GM18909 (cell line): ENCODE measurements at regions not wholly inside any gene's neighbourhood (a gene's known extent, or its start where the extent isn't known, plus 50 kb on each side); places are given as distances from the start of the nearest gene placed in this dataset.

Source experiments
- ATAC-seq: cut with Tn5 transposase; IDR thresholded peaks from one replicate; pipeline ENCODE4 v1.9.1; 2021; ENCODE audit warnings: mild to moderate bottlenecking; ENCODE audit not compliant: unreplicated experiment, poor library complexity

DNA sequence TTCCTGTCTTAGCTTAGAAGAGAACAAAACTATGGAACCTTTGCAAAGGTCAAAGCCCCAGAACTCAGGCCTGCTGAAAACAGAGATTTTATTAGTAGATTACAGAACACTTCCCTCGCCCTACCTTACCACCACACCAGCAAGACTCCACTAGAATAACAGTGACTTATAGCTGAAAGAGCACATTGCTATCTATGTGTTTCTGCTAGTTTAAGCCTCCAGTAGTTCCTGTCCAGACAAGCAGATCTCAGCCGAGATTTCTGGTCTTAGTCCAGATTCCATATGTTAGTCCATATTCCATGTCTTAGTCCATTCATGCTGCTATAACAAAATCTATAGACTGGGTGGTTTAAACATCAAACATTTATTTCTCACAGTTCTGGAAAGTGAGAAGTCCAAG is 412.3 kb upstream of the ID4 start:
- ATAC-seq = no peak

DNA sequence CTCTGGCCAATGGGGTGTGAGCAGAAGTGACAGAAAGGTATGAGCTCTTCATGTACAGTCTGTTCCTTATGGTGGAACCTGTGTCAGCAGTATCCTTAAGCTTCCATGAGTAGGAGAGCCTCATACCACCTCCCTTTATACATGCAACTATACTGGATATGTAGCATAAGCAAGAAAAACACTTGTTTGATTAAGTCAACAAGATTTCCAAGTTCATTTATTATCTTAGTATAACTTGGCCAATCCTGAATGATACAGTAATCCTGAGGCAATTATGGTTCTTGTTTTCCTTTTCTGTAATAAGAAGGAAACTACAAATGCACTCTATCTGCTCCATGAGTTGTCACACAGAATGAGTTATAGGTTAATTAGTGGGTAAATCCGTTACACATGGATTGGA is 409.6 kb upstream of the ID4 start:
- no peak for ATAC-seq

DNA sequence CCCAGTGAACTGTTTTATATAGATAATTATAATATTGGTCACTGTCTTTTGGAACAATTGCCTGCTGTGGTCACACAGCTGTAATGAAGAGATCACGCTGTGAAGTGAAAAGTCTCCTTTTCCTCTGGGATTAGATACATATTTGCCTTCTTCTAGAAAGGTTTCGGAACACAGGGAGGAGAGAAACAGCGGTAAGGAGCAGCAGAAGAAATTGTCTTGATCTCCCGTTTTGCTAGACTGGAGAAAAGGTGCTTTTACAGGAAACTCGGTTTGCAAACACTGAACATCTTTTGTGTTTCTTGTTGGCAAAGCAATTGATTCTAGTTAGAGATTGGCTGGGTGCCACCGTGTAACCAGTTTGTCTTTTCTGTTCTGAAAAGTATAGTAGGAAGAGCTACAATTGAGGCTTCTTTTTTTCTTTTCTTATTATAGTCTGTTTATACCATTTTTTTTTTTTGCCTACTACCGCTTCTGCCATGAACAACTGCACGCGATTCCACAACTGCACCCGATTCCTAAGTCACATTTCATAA is 404.1 kb upstream of the ID4 start:
- no peak for ATAC-seq

DNA sequence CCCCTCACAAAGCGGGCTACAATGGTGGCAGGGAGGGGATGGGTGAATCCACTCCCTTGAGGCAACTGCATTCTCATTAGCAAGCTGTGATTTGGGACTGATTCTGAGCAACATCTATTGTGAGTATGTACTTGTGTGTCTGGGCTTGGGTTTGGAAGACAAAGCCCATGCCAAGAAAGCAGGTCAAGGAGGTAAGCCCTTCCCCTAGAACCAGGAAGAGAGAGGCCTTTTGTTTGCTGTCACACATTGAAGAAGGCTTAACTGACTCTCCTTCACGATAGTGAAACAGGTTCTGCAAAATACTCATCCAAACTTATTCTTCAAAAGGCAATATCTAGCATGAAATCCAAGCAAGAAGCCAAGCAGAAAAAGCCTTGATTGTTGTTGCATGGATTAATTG is 403.1 kb upstream of the ID4 start:
- ATAC-seq = no peak

DNA sequence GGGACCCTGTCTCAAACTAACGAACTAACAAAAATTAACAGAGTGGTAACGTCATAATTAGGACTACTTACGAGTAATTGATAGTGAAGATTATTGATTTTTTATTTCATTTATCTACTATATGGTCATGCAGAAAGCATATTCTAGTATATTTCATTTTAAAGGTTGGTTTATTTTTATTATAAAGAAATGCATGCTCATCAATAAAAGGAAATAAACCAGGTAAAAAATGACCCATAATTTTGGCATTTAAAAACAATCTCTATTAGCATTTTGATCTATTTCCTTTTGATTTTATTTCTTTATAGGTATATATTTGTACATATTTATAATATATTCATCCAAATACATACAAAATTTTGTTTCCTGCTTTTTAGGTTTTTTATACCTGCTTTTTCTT is 401.4 kb upstream of the ID4 start:
- no peak for ATAC-seq

DNA sequence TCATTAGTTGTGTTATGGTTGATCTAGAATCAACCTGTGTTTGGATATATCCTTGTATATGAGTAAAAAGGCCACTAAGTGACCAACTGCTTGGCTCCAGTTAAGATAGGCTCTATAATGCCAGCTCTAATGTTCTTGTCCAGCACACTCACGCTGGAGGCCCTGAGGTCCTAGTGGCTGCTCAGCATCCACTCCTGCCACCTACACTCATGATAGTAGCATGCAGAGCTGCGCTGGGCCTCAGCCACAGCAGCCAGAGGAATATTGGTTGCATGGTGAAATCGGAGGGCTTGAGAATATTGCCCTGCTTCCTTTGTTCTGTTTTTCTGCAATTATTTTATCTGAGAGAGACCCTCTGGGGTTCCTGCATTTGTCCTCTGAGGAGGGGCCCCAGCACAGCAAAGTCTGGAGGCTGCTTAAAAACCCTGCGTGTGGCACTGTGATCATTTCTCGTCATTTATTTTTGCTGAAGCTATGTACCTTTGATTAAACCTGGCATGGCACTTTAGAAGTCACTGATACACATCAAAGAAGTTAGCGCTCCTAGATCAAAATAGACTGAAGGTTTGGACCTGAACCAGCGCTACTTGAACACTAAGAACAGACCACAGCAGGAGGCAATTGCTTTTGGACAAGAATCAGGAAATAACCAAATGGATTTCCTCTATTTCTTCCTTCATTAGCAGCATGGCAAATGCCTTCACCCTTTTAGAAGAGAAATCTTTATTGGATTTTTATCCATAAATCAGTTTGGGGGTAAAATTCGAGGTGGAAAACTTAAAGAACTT is 398.4 kb upstream of the ID4 start:
- ATAC-seq = no peak

DNA sequence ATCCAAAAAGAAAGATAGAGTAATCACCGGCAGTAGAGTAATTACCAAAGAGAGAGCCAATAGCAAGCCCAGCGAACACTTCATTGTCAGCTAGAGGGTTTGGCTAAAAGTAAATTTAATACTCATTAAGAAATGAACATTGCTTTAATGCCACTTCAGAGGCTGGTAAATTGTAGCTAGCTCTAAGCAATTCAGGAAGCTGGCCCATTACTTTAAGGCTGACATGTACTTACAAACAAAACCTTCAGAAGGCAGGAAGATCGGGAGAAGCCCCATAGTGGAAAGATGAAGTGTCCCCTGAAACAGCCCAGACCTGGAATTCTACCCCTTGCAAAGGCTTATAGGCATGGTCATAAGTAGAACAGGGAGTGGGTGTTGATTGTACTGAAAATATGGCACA is 396.6 kb upstream of the ID4 start:
- no peak for ATAC-seq

DNA sequence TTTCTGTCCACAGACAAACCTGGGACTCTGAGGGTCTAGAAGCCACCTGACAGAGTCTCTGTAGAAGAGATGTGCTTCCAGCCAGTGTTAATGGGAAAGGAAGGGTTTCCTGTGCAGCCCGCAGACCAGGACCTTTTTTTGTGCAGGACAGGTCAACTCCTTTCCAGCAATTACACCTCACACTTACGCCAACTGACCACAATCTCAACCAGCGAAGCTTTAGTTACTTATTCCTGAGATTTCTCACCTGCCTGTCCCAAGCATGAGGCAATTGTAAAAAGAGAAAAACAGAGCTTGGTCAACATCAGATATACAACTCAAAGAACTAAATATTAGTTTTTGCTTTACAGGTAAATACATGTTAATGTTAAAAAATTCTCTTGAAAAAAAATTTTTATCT is 393.8 kb upstream of the ID4 start:
- ATAC-seq = no peak

DNA sequence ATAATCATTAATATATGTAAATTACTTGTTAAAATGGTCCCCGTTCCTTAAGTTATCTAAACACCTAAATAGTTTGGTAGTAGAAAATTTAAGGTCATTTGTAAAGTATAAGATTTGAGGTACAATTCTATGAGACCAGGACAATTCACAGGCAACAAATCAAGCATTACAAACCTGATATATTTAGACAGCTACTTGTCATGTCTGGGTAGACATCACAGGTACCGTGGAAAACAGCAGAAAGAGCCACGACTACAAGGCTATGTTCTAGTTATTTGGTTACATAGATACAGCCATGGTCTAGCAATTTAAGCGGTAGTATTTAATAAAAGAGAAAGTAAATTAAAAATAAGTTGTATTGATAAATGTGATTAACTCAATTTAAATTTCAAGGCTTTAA is 393.1 kb upstream of the ID4 start:
- no peak for ATAC-seq

DNA sequence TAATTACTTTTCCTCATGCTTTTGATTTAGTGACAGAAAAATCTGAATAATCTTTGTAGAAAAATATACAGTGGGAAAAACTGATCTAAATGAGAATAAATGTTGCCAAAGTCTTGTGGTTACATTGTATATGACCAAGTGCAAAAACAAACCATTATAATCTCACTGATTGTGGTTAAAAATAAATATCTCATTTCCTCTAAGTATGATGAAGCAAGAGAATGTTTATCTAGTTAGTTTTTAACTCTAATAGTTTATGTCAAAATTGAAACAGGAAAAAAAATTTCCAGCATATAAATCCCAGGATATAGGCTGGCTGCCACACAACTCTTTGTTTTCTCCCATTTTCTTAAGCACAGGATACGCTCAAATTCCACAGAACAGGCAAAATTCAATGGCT is 392.7 kb upstream of the ID4 start:
- ATAC-seq = no peak

DNA sequence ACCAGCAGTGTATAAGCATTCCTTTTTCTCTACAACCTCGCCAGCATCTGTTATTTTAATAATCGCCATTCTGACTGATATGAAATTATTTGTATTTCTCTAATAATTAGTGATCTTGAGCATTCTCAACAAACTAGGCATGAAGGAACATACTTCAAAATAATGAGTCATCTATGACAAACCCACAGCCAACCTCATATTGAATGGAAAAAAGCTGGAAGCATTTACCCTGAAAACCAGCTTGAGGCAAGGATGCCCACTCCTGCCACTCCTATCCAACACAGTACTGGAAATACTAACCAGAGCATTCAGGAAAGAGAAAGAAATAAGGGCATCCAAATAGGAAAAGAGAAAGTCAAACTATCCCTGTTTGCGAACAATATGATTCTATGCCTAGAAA is 390.6 kb upstream of the ID4 start:
- no peak for ATAC-seq

DNA sequence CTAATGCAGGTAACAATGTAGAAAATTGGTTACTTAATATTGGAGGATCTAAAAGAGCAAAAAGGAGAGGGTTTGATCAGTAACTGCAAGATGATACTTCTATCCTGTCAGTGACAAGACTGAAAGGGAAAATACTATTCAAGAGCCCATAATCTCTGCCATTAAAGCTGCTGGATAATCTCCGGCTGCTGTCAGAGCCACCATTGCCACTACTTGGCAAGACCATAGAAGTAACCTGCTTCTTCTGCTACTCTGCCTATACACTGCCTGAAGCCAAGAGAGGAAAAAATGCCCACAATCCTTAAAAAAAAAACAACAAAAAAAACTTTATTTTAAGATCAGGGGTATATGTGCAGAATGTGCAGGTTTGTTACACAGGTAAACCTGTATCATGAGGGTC is 386.5 kb upstream of the ID4 start:
- ATAC-seq = no peak

DNA sequence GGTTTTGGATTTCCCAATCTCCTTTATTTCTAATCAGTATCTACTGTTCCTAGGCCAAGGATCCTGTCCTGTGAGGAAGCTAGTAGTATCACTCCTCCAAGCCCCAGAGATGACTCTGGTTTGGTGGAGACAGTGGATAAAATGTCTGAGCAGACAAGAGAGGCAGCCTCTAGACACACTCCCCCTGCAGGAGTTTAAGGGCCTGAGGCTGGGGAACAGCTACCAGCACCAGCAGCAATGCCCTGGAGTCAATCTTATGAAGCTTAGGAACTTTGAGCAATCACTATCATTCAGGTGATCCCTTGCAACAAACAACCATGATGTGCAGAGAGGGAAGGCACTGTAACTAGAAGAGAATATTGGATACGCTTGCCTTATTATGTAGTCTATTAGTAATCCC is 384.7 kb upstream of the ID4 start:
- ATAC-seq = no peak

DNA sequence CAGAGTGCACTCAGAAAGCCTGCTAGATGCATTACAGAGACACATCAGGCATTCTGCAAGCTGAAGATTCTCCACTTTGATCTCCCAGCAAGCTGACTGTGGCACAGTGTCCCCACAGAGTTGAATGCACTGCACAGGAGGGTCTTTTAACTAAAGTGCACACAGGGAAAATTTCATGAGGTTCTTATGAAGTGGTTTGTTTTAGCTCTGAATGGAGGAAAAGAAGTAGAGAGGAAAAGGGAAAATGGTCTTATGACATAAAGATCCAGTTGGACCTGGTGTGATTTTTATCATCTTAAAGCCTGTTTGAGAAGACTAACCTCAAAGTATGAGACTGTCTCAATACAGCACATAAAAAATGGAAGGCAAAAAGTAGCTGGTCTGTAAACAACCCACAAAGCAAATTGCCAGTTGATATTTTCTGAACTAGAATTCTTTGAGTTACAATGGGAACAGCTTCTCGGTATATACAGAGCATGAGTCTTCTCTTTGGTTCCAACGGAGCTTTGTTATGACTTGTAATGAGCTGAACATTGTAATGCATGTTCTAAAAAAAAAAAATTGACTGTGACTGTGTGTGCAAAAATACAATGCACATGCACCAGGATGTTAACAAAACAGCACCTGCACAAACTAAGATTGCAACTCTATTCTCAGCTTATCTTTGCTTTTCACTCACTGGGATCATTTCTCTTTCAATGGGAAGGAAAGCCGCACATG is 383.0 kb upstream of the ID4 start:
- ATAC-seq = no peak

DNA sequence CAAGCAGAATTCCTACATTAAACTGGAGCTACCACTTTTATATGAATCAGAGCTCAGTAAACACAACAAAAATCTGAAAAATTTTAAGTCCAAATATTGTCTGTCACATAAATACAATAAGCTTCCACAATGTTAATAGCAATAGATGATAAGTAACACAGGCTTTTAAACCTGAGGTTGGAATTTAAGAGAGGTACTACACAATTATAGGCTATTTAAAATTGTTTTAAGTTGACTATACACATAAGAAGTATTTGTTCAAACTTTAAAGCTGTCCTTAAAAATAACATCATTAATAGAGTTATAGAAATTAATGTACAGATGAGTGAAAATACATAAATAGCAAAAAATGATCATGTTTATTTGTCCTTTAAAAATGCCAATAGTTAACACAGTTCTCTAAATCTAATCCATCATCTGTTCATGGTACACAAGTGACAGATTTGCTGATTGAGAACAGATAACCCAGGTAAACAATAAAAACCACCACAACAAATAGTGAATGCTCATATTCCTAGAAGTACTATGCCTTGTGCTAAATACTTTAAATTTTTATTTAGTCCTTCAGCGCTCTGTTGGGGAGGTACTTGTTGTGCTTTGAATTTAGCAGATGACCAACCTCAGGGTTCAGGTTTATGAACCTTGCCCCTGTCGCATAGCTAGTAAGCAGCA is 382.3 kb upstream of the ID4 start:
- no peak for ATAC-seq

DNA sequence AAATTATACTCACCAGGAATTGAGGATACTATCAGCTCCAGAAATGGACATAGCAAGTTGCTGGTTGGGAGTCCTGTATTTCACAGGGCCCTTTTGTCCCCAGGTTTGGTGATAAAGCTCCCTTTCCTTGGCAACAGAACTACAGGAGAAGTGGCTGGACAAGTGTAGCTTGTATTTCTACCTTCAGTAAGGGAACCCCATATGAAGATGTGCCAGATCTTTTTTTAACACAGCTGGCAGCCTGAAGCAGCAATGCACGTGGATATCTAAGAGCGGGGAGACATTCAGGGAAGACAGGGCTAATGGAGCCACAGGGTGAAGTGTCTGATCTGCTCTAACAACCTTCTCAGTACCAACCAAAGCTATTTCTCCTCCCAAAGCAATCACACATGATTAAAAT is 373.9 kb upstream of the ID4 start:
- no peak for ATAC-seq

DNA sequence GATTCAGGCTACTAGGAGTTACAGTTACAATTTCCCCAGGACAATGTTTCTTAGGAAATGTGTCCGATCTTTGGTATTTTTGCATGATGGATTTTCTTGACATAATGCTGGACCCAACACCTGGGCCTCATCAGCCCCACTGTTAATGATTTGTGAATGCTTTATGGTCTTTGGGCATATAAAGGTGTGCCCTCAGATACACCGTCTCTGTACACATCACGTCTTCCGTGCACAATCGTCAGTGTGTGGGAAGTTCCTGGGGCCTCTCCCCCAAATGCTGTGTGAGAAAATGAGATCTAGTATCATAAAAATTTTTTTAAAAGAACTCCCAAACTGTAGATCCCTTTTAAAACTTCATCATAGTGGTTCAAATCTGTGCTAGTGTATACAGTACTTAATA is 373.2 kb upstream of the ID4 start:
- no peak for ATAC-seq

DNA sequence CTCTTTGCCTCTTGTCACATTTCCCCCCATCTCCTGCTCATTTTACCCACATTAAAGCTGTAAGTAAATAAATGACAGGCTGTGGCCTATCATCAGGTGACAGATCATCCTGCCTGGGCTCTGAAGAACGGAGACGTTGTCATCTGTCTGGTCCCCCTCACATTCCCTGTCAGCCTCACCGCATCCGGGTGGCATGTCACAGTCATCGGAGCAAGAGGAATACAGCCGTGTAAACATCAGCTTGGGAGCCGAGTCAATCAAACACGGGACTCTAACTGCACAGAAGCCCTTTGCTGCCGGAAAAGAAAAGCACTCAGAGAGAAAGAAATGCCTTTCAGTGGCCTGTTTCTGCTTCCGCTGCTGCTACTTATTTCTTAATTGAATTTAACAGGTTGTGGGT is 371.9 kb upstream of the ID4 start:
- no peak for ATAC-seq

DNA sequence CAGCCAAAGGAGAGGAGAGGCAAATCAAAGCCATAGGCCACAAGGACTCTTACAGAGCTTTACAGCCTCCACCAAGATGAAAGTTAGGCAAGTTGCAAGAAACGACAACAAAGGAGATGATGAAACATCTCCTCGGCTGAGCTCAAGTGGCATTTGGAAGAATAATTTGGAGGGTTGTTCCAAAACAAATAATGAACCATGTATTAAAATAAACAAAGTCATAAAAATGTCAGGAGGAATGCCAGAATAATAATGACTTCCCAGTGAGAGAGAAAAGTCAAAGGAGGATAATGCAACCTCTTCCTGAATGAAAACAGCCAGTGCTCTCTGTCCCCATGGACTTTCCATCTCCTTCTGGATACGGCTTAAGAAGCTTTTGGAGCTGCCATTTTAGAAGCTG is 371.4 kb upstream of the ID4 start:
- ATAC-seq = no peak

DNA sequence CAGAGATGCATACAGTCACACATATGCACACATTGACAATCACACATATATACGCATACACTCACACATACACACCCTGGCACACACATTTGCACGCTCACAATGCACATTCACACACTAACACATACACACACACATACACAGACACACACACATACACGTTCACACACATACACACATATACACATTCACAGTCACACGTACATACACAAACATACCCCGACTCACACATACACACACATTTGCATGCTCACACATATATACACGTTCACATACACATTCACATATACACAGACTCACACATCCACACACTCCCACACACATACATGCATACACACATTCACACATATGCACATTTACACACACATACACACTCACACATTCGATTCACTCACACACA is 366.8 kb upstream of the ID4 start:
- ATAC-seq = no peak

DNA sequence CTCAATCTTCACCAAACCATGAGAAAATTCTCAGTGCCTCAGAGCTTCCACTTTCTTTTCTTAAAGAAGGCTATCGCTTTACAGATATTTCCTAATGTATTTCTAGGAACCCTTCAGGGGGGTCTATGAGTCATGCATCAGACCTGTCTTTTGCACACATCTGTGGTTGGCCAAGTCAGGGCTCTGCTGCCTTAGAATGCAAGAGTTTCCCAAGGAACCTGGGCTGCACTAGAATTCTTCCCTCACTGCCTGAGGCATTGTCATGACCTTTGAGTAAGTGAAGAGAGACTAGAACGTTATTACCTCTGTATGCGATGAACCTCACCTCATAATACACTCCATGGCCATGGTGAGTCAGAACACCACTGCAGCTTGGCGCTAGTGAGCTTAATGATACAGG is 365.0 kb upstream of the ID4 start:
- no peak for ATAC-seq
